Kidney glomerular epithelial cell (primary cell): ENCODE measurements at regions not wholly inside any gene's neighbourhood (a gene's known extent, or its start where the extent isn't known, plus 50 kb on each side); places are given as distances from the start of the nearest gene placed in this dataset.
A peak's percentile ranks its signal among the peaks of the same experiment; 100 is the strongest.

Experiments
- DNase-seq: peaks from one replicate; lab custom pipeline; 2025; lab: John Stamatoyannopoulos, UW

DNA sequence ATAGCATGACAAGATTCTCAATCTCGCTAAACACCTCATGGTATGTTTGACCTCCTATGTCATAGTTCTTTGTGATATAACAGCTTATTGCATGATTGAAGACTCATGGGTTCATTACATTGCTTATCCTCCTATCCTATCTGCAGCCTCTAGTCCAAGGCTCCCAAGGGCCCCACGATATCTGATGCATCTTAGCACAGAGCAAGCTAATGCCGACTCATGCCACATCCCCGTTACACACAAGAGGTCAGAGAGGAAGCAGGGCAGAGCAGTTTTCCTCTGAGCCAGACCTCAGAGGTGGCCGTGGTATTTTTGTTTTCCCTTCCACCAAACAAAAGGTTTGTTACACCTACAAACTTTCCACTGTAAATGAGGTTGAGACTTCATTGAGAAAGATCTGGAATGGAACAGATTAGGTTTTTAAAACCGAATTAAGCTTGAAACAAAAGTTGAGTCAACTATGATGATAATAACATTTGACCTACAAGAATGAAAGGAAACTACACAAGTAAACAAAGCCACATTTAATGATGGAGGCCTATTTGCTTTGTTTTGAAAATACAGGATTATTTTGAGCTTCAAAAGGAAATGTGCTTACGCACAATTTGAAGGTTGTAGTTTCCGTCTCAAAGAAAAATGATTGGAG is 133.9 kb upstream of the MYLIP start:
- DNase-seq: no peak

DNA sequence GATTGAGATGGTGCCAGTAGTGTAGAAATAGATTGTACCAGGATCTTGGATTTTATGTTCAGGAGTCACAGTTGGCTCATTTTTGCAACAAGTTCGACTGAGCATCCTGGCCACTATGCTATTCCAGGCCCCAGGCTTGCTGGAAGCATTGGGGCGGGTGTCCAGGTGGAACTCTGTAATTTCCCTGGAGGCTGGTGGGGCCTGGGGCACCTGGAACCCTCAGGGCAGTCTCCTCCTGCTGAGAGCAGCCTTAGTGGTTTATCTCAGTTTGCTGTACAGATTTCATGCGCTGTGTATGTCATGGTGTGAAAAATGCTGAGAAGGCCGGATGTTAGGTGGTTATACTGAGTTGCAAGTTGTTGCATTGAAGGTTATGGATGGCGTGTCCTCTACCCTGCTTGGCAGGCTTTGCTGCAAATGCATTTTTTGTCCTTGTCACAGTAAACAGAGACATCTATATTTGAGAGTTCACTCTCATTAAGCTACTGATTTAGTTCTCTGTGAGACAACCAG is 135.1 kb upstream of the MYLIP start:
- no peak for DNase-seq

DNA sequence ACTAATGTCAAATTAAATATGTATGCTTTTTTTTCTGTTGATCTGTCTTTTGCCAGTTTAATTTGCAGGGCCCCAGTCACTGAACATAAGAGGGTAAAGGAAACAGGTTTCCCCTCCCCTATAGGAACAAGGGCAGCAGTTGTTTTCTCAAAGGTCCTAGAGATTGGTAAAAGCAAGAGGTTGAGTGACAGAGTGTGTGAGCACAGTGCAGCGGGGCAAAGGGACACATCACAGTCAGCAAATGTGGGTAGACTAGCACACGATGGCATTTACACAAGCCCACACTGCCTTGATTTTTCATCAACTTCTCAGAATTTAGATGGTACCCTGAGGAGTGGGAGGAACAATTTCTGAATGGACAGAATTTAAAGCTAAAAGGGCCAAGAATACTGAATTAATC is 138.7 kb upstream of the MYLIP start:
- DNase-seq: no peak

DNA sequence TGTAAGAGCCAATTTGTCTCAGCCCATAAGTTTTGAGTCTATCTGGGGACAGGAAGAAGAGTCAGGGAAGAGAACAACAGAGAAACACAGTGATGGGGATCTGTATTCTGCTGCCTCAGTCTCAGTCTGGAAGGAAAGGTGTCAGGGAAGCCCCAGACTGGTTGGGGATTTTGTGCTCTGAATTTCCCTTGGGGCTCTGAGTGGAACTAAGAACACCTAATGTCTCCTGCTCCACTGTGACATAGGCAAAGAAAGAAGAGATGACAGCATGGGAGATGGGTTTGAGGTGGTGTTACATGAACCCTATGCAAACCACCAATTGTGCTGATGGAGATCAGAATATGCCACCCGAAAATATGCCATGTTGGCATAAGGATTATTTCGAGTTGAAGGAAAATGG is 139.5 kb upstream of the MYLIP start:
- DNase-seq: no peak

DNA sequence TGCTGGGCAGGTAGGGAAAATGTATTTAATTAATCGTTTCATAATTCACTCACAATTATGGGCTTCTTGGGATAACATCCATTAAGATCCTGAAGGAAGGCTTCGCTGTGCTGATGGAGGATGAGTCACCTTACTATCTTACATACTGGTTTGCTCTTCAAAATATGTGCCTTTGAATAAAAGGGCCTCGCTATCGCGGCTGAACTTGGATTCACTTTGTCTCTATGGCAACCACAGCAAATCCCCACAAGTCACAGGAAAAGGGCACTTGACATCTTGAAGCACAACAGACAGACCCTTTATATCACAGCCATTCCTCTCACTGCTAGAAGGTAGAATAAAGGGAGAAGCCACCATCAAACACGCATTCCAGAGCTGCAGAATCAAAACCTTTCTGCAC is 141.3 kb upstream of the MYLIP start:
- DNase-seq: no peak

DNA sequence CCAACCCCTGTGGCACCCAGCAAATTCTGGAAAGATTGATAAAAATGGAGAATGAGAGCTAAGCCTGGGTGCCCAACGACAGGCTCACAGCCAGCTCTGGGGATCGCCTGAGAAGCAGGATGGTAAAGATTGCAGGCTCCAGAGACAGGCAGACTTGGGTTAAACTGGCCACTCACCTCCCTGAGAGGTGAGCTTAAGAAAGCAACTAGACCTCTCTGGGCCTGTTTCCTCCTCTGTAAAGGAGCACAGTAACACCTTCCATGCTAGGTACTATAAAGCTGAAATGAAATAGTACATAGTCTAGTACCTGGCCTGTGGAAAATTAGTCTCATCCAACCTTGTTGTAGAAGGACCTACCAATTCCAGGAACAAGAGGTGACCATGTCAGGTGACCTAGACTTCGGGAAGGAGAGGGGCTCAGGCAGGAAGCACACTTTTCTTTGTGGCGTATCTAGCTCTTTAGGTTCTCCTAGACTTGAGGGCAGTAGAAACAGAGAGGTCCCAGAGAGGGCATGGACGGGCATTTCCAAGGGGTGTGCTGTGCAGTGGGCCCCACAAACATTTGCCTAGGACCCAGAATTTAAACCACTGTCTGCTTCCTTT is 142.8 kb upstream of the MYLIP start:
- no peak for DNase-seq

DNA sequence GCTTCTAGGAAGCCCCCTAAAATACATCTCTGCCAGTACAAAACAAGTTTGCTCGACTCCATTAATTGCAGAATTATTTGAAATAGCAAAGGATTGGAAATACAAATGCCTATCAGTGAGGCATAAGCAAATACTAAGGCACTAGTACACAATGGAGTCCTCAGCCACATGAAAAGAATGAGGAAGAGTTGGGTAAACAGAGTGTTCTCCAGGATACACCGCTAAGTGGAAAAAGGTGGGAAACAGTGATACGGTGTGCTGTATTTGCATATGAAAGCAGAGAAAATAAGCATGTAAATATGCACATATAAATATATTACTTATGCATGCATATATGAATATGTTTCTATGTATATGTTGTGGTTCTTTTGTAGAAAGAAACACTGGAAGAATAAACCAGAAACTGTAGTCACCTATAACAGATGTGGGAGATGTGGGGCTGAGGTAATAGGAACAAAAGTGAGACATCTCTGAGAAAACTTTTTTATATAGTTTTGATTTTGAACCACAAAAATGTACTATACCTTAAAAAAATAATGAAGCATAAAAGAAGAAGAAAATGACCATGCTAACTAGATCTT is 143.4 kb upstream of the MYLIP start:
- no peak for DNase-seq

DNA sequence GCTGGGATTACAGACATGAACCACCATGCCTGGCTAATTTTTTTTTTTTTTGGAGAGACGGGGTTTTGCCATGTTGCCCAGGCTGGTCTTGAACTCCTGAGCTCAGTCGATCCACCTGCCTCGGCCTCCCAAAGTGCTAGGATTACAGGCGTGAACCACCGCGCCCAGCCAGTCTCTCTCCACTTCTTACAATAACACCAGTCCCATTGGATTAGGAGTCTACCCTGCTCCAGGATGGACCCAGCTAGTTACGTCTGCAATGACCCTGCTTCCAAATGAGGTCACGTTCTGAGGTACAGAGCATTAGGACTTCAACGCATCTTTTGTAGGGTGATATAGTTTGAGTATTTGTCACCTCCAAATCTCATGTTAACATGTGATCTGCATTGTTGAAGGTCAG is 146.9 kb upstream of the MYLIP start:
- DNase-seq: no peak

DNA sequence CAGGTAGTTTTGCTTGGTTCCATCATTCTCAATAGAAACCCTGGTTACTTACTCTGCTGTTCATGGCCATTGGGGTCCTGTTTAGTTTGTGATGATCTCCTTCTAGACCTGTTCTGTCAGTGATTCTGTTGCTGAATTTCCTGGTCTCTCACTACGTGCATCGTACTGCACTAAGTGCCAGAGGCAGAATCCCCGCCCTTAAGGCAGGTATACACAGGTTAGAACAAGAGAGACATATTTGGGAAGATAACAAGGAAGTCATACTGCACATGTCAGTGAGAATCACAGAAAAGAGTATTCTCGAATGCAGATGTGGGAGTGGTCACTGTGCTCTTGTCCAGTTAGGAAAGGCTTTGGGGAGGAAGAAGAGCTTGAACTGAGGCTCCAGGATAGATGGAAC is 148.1 kb upstream of the MYLIP start:
- DNase-seq: no peak

DNA sequence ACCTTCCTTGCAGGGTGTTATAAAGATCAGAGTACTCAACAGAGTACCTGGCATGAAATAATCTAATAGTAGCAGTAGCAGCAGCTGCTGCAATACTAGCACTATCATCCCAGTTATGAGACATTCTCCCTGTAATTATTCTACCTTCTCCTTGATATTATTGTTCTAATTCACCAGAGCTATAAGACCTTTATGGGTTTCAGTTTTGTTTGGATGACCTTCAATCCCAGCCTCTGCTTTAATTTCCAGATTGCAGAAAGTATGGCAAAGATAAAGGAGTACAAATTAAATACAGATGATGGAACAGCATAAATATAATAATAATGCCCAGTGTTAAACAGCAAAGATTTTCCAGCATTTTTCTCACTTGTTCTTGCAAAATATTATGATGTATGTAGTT is 150.5 kb upstream of the MYLIP start:
- no peak for DNase-seq

DNA sequence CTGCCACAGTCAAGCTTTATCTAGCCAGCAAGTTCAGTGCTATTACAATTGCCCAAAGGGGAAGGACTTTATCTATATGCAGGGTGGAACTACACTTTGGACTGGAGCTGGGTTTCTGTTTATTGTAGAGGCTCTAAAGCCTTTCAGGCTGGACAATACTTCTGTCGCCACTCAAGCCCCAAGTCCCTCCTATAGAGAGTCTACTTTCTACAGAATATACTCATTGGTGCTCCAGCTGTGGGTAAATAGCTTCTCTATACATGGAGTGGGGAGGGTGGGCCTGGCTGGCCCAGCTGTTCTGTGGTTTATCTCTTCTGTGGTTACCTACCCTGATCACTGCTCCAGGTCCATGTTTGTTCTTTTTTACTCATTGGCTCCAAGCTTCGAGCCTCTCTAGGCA is 151.8 kb upstream of the MYLIP start:
- DNase-seq: no peak

DNA sequence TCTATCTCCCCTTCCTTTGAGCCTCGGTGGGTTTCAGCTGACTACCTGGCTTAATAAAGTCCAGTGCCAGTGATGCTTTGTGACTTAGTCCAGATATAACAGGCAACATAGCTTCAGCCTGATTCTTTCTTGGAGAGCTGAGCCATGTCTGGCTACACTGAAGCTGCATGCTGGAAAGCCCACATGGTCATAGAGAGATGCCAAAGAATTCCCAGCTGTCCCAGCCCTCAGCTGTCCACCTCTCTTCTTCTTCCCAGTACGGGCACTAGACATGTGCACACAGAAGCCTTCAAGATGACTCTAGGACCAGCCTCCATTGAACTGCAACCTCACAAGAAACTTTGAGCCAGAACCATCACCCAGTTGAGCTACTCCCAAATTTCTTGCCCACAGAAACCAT is 154.1 kb upstream of the MYLIP start:
- DNase-seq: no peak

DNA sequence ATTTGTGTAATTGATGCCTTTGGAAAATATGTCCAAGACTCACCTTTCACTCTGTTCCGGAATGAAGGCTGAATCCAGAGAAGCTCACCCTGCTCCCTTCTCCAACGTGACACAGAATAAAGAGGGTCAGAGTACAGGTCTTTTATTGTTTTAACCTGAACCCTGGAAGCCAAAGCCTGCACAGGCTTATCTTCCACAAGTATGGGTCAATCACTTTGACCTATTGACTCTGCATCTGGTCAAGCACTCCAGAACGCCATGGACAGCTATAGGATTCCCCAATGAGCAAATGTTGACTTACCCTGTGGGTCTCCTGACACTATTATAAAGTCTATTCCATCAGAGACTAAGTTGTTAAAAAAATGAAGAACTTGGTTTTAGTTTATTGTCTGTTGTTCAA is 158.4 kb upstream of the MYLIP start:
- DNase-seq: no peak

DNA sequence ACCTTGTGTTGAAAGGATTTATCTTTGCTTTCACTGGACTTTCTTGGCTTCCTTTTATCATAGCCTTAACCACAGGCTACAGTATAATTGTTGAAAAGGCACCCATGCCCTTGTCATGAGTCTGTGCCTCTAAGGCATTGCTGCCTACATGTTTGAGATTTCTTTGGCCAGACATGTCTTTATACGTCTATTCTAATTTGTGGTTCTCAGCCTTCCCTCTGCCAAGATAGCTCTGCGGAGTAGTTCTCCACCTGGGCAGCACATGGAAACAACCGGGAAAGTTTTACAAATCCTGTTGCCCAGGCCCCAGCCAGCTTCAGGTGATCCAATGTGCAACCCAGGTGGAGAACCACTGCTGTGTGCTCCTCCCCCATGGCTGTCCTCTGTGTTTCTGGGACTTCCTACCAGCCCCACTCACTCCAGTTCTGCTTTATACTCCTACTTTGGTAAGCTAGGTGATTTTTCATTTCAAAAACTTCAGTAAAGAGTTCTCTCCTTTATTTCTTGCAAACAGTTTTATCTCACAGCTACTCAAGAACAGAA is 159.6 kb upstream of the MYLIP start:
- DNase-seq: no peak

DNA sequence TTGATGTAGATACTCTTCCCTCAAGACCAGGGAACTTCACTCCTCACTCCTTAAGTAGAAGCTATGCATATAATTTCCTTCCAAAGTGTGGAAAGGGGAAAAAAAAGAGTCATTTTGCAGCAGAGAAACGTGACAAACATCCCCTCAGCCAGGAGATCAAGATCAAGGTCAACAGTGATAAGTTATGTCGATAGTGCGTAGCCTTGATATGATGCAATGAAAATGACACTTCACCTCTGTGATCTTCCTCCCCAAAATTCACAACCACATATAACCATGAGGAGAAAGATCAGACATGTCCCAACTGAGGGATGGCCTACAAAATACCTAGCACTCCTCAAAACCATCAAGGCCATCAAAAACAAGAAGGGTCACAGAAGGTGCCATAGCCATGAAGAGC is 160.4 kb upstream of the MYLIP start:
- no peak for DNase-seq

DNA sequence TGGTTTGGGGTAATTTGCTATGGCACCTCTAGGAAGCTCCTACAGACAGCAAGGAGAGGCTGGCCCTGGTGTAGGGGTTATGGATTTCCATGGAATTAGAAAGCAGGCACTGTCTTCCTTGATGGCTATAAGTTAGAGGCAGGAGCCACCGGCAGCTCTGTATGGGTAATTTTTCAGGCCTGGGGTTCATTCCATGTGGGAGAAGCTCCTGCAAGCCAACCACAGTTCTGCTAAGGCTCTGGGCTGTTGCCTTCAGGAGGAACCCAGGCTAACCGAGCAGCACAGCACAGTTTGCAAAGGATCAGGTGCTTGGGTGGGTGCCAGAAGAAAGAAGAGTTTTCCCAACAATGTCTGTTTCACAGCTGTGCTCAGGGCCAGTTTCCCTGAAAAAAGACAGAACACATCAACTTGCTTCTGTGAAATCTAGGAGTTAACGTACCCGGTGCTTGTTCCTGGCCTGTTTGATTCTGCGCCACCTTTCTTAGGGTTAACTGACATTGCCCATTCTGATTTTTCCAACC is 162.8 kb upstream of the MYLIP start:
- DNase-seq: no peak

DNA sequence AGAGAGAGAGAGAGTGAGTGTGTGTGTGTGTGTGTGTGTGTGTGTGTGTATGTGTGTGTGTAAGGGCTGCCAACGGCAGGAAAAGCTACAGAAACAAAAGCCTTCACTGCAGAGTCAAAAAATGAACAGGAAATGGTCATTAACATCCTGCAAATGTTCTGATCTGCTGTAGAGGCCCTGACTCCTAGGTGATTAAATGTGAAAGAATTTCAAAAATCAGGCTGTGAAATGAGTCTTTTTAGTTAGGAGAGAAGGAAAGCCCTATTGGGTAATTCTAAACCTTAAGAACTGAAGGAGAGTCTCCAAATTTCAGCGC is 166.5 kb upstream of the MYLIP start:
- DNase-seq: peak; percentile 30

DNA sequence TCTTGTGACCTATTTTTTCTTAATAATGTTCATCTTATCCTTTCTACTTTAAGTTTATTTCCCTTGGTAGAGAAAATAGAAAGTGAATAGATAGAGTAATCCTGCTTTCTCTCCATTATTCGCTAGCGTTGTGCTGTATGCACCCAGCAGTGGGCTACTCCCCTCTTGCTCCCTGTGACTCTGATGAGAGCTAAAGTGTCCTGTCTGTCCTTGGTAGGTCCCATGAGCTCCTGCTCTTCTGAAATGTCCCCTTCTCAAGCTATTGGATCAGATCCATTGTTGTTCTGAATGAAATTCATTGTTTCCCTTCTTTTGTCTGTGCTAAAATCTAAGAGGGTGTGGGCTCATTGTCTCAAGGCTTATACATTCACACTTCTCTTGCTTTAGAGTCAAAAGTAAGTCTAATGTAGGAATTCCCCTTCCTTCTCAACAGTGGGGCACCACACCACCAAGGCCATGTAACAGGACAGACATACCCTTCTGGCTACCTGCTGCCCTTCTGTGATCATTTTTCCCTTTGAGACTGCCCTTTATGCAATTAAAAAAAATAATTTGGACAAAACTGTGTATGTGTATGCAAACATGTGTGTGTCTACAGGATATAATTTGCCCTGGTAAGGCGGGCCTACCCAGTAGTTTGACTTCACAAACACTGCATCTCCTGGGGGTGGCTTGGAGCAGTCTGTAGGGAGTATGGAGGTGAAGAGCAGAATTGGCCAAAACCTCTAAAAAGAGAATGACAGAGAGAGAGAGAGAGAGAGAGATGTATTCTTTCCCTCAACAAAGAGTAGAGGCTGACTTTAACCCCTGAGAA is 167.0 kb upstream of the MYLIP start:
- DNase-seq: no peak

DNA sequence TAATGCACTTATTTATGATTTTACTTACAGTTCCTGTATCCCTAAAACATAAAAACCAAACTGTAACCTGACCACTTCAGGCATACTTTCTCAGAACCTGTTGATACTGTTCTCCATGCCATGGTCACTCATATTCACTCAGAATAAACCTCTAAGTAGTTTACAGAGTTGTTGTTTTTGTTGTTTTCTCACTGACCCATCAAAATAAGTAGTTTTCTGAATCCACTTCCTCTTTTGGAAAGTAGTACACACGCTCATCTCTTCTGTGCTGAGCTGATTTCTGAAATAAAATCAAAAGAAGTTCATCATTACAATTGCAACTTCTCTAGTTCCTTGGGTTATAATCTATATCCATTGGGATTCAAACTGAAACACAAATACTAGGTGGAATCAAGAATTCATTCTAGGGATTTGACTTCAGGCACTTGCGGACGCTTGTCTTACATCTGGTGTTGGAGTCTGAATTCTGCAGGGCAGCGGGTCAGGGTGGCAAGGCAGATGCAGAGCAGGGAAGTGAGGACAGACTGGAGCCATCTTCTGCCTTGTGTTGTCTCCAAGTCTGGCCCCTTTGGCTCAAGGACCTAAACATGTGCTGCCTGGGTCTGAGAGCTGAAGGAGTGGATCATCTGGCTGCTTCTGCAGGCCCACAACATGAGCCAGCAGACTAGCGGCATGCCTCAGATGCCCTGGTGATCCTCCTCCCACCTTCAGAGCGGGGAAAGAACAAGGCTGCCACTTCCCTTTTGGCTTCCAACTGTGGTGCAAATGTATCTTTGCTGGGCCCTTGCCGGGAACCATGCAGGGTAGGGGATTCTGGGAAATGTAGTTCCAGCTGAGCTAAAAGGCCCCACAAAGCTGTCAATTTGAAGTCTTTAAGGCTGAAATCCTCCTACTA is 167.9 kb upstream of the MYLIP start:
- DNase-seq: no peak

DNA sequence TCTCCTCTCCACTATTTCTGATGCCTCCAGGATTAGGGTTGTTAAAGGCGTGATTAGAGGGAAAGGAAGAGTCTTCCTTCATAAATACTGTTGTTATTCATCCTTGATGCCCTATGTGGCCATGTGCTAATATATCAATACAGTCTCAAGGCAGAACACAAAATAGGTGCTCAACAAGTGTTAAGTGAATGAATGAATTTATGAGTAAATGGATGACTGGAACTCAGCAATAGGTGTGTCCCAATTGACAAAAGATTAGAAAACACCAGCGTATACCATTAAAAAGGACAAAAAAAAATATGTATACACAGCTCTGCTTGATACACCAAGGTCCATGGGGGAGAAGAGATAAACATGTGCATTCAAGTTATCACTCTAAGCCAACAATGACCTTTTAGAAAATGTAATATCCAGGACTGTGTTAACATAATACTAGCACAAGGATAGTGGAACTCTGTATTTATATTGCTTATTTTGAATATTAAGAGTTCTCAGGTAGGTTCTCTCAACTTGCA is 171.2 kb upstream of the MYLIP start:
- DNase-seq: no peak
